Gastroesophageal sphincter (tissue), 4 donors: ENCODE measurements at regions not wholly inside any gene's neighbourhood (a gene's known extent, or its start where the extent isn't known, plus 50 kb on each side); places are given as distances from the start of the nearest gene placed in this dataset.

Experiments
- ATAC-seq: fragments of 150-250 bp; one replicate; pipeline ENCODE4 v1.9.1; 2016; ENCODE audit warnings: mild to moderate bottlenecking, moderate library complexity
- H3K27ac ChIP-seq, 4 donors: fragments of 200-600 bp; sonication (generic) in 3 of 4; 1 replicate in 3 of 4; 2 replicates in 1 of 4; pipeline ENCODE4 v1.5.1; 2016 to 2019
- H3K27me3 ChIP-seq: fragments of 200-600 bp; sonication (generic); one replicate; pipeline ENCODE4 v1.5.1; 2019
- H3K36me3 ChIP-seq, 2 donors: fragments of 200-600 bp; sonication (generic); one replicate each; pipeline ENCODE4 v1.5.1; 2019; ENCODE audit warnings: control low read depth in 1 of 2
- H3K4me1 ChIP-seq, 3 donors: fragments of 200-600 bp; sonication (generic); 1 replicate in 2 of 3; 2 replicates in 1 of 3; pipeline ENCODE4 v1.5.1; 2016 to 2019; ENCODE audit warnings: control low read depth in 2 of 3
- H3K4me3 ChIP-seq, 2 donors: fragments of 200-600 bp; sonication (generic); one replicate each; pipeline ENCODE4 v1.5.1; 2019; ENCODE audit warnings: mild to moderate bottlenecking in 1 of 2, moderate library complexity in 1 of 2
- H3K9me3 ChIP-seq, 3 donors: fragments of 200-600 bp; sonication (generic); one replicate each; pipeline ENCODE4 v1.5.1; 2017 to 2019; ENCODE audit warnings: control low read depth in 2 of 3
- EP300 ChIP-seq: sonication (generic); formaldehyde crosslinking; IDR thresholded peaks from one replicate; pipeline ENCODE4 v1.6.1; 2017; ENCODE audit warnings: antibody characterized with exemption, mild to moderate bottlenecking
- POLR2A ChIP-seq, 2 donors: fragments of 450-650 bp; IDR thresholded peaks; one replicate each; pipeline ENCODE4 v1.6.1; 2017; ENCODE audit warnings: antibody characterized with exemption in 2 of 2, mild to moderate bottlenecking in 2 of 2, moderate library complexity in 1 of 2
- POLR2AphosphoS5 ChIP-seq: sonication (generic); formaldehyde crosslinking; IDR thresholded peaks from one replicate; pipeline ENCODE4 v1.6.1; 2017; ENCODE audit warnings: antibody characterized with exemption
- WGBS, 2 donors: methylation state at CpG; one replicate each; pipeline ENCODE4 v1.1.5; 2018; ENCODE audit warnings: low coverage in 1 of 2; 5-methylcytosine and 5-hydroxymethylcytosine counted together
- TF ChIP-seq, protein P1 (sequence below), 4 experiments: fragments of 200-600 bp in 2 of 4; fragments of 450-650 bp in 2 of 4; sonication (generic) in 1 of 4; IDR thresholded peaks; one replicate each; pipeline ENCODE4 v1.5.1; 2017 to 2019; ENCODE audit warnings: antibody characterized with exemption in 4 of 4, mild to moderate bottlenecking in 2 of 4, moderate library complexity in 2 of 4

GRCh38 chr6:25176466-25176865 lies 102.7 kb upstream of the CARMIL1 start:
- Histone ChIP-seq H3K4me3 (no peak overlapping the region), H3K27me3 (no peaks in the 10 kb centered on the region), H3K9me3 (no peaks in the 10 kb centered on the region), H3K27ac (no peak overlapping the region), H3K4me1 (peaks cover 0 to 9% (median 0%) of the 10 kb centered on the region in 3 donors), H3K36me3 (no peaks in the 10 kb centered on the region)
- ATAC-seq: no peak
- no peak for TF ChIP-seq POLR2AphosphoS5
- TF ChIP-seq, protein P1, sequence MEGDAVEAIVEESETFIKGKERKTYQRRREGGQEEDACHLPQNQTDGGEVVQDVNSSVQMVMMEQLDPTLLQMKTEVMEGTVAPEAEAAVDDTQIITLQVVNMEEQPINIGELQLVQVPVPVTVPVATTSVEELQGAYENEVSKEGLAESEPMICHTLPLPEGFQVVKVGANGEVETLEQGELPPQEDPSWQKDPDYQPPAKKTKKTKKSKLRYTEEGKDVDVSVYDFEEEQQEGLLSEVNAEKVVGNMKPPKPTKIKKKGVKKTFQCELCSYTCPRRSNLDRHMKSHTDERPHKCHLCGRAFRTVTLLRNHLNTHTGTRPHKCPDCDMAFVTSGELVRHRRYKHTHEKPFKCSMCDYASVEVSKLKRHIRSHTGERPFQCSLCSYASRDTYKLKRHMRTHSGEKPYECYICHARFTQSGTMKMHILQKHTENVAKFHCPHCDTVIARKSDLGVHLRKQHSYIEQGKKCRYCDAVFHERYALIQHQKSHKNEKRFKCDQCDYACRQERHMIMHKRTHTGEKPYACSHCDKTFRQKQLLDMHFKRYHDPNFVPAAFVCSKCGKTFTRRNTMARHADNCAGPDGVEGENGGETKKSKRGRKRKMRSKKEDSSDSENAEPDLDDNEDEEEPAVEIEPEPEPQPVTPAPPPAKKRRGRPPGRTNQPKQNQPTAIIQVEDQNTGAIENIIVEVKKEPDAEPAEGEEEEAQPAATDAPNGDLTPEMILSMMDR (IDR thresholded peaks at IDR 0.05): no peak
- TF ChIP-seq EP300: no peak
- TF ChIP-seq POLR2A (IDR thresholded peaks at IDR 0.05): no peak

- no peak for ATAC-seq
- Histone ChIP-seq H3K9me3 (no peaks in the 10 kb centered on the region), H3K27ac (no peak overlapping the region), H3K36me3 (no peaks in the 10 kb centered on the region), H3K4me3 (no peak overlapping the region), H3K4me1 (peaks cover 0 to 9% (median 0%) of the 10 kb centered on the region in 3 donors), H3K27me3 (no peaks in the 10 kb centered on the region)
- no peak for TF ChIP-seq POLR2AphosphoS5
- TF ChIP-seq, protein P1 (IDR thresholded peaks at IDR 0.05): no peak
- no peak for TF ChIP-seq POLR2A (IDR thresholded peaks at IDR 0.05)
- WGBS, 2 donors: 93 to 100% methylated on average over 1 of the region's 1 CpG
These were observed 101.6 kb upstream of the CARMIL1 start for GRCh38 chr6:25177500-25178028.

DNA sequence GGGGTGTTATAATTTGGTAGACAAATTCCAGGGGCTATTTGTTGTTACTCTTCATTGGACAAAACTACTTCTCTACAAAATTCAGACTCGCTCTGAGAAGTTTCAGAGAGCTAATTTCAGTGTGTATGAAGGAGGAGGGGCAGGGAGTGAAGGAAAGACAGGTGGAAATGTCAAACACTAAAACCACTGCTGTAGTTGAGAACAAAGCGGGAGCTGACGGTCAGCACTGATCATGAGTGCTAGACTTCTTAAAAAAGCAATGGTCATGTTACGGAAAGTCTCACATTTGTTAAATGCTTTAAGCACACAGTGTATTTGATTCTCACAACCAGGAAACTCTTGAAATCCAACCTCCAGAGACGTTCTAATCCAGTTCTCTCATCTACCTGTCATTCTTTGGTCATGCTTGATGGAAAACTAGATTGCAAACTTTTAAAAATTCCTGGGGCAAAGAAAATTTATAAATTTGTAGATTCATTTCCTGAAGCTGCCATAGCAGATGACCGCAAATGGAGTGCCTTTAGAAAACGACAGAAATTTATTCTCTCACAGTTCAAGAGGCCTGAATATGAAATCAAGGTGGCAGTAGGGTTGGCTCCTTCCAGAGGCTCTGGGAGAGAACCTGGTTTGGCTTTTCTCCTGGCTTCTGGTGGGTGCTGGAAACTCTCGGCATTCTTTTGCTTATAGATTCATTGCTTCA lies 100.7 kb upstream of the CARMIL1 start:
- Histone ChIP-seq H3K36me3 (no peaks in the 10 kb centered on the region), H3K4me1 (peaks cover 0 to 9% (median 0%) of the 10 kb centered on the region in 3 donors), H3K27ac (peak overlapping the region in 3 of 4 donors; percentile 43 to 62 (median 56)), H3K9me3 (no peaks in the 10 kb centered on the region), H3K4me3 (no peak overlapping the region), H3K27me3 (no peaks in the 10 kb centered on the region)
- ATAC-seq: no peak
- 69 to 80% methylated on average over 8 of the region's 8 CpGs for WGBS, 2 donors
- TF ChIP-seq, protein P1 (IDR thresholded peaks at IDR 0.05): no peak
- TF ChIP-seq POLR2AphosphoS5 (no peak), EP300 (no peak)

DNA sequence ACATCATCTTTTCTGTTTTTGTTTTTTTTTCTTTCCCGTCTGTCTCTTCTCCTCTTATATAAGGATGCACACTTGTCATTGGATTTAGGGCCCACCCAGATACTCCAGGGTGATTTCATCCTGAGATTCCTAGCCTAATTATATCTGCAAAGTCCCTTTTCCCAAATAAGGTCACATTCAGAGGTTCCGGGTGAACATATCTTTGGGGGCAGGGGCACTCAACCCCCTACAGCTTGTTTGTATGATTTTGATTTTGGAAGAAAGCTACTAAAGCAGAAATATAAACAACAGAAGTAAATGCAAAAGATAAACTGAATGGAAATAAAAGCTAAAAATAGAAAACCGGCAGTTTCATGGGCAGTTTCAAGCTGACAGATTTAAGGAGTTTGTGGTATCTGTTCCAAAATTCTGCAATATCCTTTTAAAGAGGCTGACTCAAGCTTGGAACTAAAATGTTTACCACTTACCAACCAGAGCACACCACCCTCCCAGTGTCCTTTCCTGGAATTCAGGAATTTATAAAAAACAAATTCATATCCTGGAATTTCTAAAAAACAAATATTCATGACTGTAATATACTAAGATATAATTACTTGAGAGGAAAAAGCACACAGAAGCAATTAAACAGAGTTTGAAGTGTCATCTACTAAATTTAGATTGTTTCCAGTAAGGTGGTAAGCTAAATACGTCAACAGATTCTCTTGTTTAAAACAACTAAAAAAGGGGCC lies 100.0 kb upstream of the CARMIL1 start:
- Histone ChIP-seq H3K4me3 (no peak overlapping the region), H3K4me1 (peaks cover 0 to 2% (median 0%) of the 10 kb centered on the region in 3 donors), H3K36me3 (no peaks in the 10 kb centered on the region), H3K27ac (peak overlapping the region in 3 of 4 donors; percentile 43 to 65 (median 56)), H3K27me3 (no peaks in the 10 kb centered on the region), H3K9me3 (no peaks in the 10 kb centered on the region)
- TF ChIP-seq POLR2AphosphoS5 (peak; percentile 86), POLR2A (IDR thresholded peaks at IDR 0.05) (no peak)
- 12 to 17% methylated on average over 3 to 4 of the region's 4 CpGs for WGBS, 2 donors
- ATAC-seq: peak; percentile 83

DNA sequence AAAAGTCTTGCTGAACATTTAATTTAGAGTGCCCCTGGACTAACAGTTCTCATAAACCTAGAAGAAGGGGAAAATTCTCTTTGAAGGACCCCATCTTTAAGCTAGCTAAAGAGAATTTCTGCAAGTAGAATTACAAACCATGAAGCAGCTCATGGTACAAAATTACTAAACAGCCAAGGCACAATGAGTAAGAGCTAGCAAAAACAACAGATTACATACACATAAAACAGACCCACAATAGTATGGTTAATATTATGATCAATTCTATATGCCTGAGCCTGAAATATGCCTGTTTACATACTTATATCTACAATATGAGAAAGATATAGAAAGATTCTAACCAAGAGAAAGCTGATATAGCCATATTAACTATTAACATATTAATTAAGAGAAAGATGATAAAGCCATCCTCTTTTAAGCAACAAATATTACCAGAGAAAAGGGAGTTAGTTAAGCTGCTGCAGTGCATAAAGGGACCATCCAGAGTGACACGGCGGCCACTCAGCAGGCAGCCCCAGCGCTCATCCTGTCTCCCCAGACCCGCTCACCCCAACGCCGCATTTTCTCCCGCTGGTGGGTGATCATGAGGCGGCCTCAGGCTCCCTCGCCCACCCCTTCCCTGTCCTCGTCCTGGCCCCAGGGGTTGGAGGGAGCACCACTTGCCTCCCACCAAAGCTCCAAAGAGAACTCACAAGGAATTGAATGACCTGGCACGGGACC lies 98.4 kb upstream of the CARMIL1 start:
- H3K27me3 ChIP-seq: no peaks in the 10 kb centered on the region
- H3K27ac ChIP-seq: peak overlapping the region in 3 of 4 donors; percentile 28 to 65 (median 42)
- 67 to 96% methylated on average over 2 to 4 of the region's 11 CpGs for WGBS, 2 donors
- no peaks in the 10 kb centered on the region for H3K4me1 ChIP-seq
- TF ChIP-seq EP300 (no peak), POLR2AphosphoS5 (no peak), POLR2A (IDR thresholded peaks at IDR 0.05) (no peak)
- TF ChIP-seq, protein P1 (IDR thresholded peaks at IDR 0.05): no peak
- no peak overlapping the region for H3K4me3 ChIP-seq
- no peaks in the 10 kb centered on the region for H3K36me3 ChIP-seq
- ATAC-seq: no peak
- no peaks in the 10 kb centered on the region for H3K9me3 ChIP-seq
